ENCODE measurements at regions not wholly inside any gene's neighbourhood (a gene's known extent, or its start where the extent isn't known, plus 50 kb on each side); places are given as distances from the start of the nearest gene placed in this dataset.
"Not testable (repeated sequence)": the region's sequence is repeated elsewhere in the genome, so short reads cannot be mapped to it uniquely, and the experiment has no call there.

- no peak for TF ChIP-seq POLR2A (IDR thresholded peaks at IDR 0.05)
- TF ChIP-seq CTCF (IDR thresholded peaks at IDR 0.05): no peak
- no peak for TF ChIP-seq POLR2AphosphoS5 (IDR thresholded peaks at IDR 0.05)
- no peak for TF ChIP-seq EP300 (IDR thresholded peaks at IDR 0.05)
- no peak for DNase-seq
- intact Hi-C loops (cut with DNase I): no loop called here
- Histone ChIP-seq H3K36me3 (no peaks in the 10 kb centered on the region), H3K27me3 (no peaks in the 10 kb centered on the region), H3K4me1 (no peaks in the 10 kb centered on the region), H3K9me3 (no peaks in the 10 kb centered on the region), H3K27ac (no peak overlapping the region), H3K4me3 (no peak overlapping the region)
Observed at GRCh38 chr2:155481141-155481540, 782.6 kb downstream of the KCNJ3 start.

GRCh38 chr2:155472018-155472417 is 773.5 kb downstream of the KCNJ3 start:
- WGBS, 2 donors: 87 to 88% methylated on average over 13 to 14 of the region's 14 CpGs
- H3K4me3 ChIP-seq; H3K9me3 ChIP-seq; H3K36me3 ChIP-seq; H3K27me3 ChIP-seq; H3K4me1 ChIP-seq; intact Hi-C loops (cut with DNase I); DNase-seq; H3K27ac ChIP-seq: not testable (repeated sequence)

GRCh38 chr2:155456222-155456621 is 757.7 kb downstream of the KCNJ3 start:
- 87 to 89% methylated on average over 1 of the region's 1 CpG for WGBS, 2 donors
- H3K27me3 ChIP-seq: no peaks in the 10 kb centered on the region
- H3K36me3 ChIP-seq: no peaks in the 10 kb centered on the region

GRCh38 chr2:155442755-155443372 is 744.4 kb downstream of the KCNJ3 start:
- no peak for DNase-seq

More at GRCh38 chr2:155456222-155456621, 757.7 kb downstream of the KCNJ3 start:
- TF ChIP-seq EP300 (IDR thresholded peaks at IDR 0.05) (no peak), CTCF (IDR thresholded peaks at IDR 0.05) (no peak), POLR2AphosphoS5 (IDR thresholded peaks at IDR 0.05) (no peak), POLR2A (IDR thresholded peaks at IDR 0.05) (no peak)
- Histone ChIP-seq H3K27ac (no peak overlapping the region), H3K4me1 (no peaks in the 10 kb centered on the region), H3K9me3 (no peaks in the 10 kb centered on the region), H3K4me3 (no peak overlapping the region)
- intact Hi-C loops (cut with DNase I): no loop called here
- DNase-seq: no peak

GRCh38 chr2:155442088-155442487 is 743.6 kb downstream of the KCNJ3 start:
- TF ChIP-seq EP300 (IDR thresholded peaks at IDR 0.05): no peak
- TF ChIP-seq POLR2AphosphoS5 (IDR thresholded peaks at IDR 0.05): no peak
- TF ChIP-seq POLR2A (IDR thresholded peaks at IDR 0.05): no peak
- TF ChIP-seq CTCF (IDR thresholded peaks at IDR 0.05): no peak
- Histone ChIP-seq H3K9me3 (peaks cover 0 to 5% (median 0%) of the 10 kb centered on the region in 4 donors), H3K4me1 (no peaks in the 10 kb centered on the region), H3K27ac (no peak overlapping the region), H3K27me3 (no peaks in the 10 kb centered on the region), H3K36me3 (no peaks in the 10 kb centered on the region), H3K4me3 (no peak overlapping the region)
- intact Hi-C loops (cut with DNase I): no loop called here
- no peak for DNase-seq
- 12 to 59% methylated on average over 2 of the region's 2 CpGs for WGBS, 2 donors

More at GRCh38 chr2:155442755-155443372, 744.4 kb downstream of the KCNJ3 start:
- H3K36me3 ChIP-seq: no peaks in the 10 kb centered on the region
- H3K27ac ChIP-seq: no peak overlapping the region
- intact Hi-C loops (cut with DNase I): no loop called here
- no peak overlapping the region for H3K4me3 ChIP-seq
- no peaks in the 10 kb centered on the region for H3K9me3 ChIP-seq
- WGBS, 2 donors: 66 to 80% methylated on average over 2 of the region's 2 CpGs
- no peaks in the 10 kb centered on the region for H3K4me1 ChIP-seq
- TF ChIP-seq EP300 (IDR thresholded peaks at IDR 0.05) (no peak), POLR2AphosphoS5 (IDR thresholded peaks at IDR 0.05) (no peak), POLR2A (IDR thresholded peaks at IDR 0.05) (no peak), CTCF (IDR thresholded peaks at IDR 0.05) (no peak)
- no peaks in the 10 kb centered on the region for H3K27me3 ChIP-seq

All from sigmoid colon (tissue), 6 donors.